ENCODE measurements at regions not wholly inside any gene's neighbourhood (a gene's known extent, or its start where the extent isn't known, plus 50 kb on each side); places are given as distances from the start of the nearest gene placed in this dataset.

GRCh38 chr1:223478606-223479005 lies 85.4 kb downstream of the CCDC185 start:
- TF ChIP-seq, protein P1, sequence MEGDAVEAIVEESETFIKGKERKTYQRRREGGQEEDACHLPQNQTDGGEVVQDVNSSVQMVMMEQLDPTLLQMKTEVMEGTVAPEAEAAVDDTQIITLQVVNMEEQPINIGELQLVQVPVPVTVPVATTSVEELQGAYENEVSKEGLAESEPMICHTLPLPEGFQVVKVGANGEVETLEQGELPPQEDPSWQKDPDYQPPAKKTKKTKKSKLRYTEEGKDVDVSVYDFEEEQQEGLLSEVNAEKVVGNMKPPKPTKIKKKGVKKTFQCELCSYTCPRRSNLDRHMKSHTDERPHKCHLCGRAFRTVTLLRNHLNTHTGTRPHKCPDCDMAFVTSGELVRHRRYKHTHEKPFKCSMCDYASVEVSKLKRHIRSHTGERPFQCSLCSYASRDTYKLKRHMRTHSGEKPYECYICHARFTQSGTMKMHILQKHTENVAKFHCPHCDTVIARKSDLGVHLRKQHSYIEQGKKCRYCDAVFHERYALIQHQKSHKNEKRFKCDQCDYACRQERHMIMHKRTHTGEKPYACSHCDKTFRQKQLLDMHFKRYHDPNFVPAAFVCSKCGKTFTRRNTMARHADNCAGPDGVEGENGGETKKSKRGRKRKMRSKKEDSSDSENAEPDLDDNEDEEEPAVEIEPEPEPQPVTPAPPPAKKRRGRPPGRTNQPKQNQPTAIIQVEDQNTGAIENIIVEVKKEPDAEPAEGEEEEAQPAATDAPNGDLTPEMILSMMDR (IDR thresholded peaks at IDR 0.05; ENCODE audit: control insufficient read depth, extremely low read depth, insufficient read depth), result no peak
- no peak overlapping the region for H3K4me3 ChIP-seq (ENCODE audit: low read depth, low read length)
- no peak for DNase-seq (ENCODE audit: low read depth)

DNA sequence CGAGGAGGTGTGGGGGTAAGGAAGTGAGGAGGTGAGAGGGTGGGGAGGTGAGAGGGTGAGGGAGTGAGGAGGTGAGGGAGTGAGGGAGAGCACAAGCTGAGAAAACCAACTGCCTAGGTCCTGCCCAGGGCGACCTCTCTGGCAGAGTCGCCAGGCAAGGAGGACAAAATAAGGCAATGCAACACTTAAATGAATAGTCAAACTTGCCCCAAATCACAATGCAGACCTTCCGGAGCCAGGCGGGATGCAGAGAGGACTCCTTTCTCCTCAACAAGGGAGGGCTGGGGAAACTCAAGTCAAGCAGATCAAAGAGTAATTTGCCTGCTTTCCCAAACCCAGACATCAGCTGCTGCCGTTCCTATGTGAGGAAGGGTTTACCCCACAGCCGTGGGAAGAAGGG lies 86.0 kb downstream of the CCDC185 start:
- no peak overlapping the region for H3K4me3 ChIP-seq (ENCODE audit: low read depth, low read length)
- TF ChIP-seq, protein P1 (IDR thresholded peaks at IDR 0.05; ENCODE audit: control insufficient read depth, extremely low read depth, insufficient read depth), result no peak
- DNase-seq (ENCODE audit: low read depth), result no peak

GRCh38 chr1:223479718-223480425 lies 86.7 kb downstream of the CCDC185 start:
- DNase-seq (ENCODE audit: low read depth), result no peak
- H3K4me3 ChIP-seq (ENCODE audit: low read depth, low read length), result no peak overlapping the region
- TF ChIP-seq, protein P1 (IDR thresholded peaks at IDR 0.05; ENCODE audit: control insufficient read depth, extremely low read depth, insufficient read depth), result no peak

- TF ChIP-seq, protein P1 (IDR thresholded peaks at IDR 0.05; ENCODE audit: control insufficient read depth, extremely low read depth, insufficient read depth), result no peak
- no peak overlapping the region for H3K4me3 ChIP-seq (ENCODE audit: low read depth, low read length)
- DNase-seq (ENCODE audit: low read depth), result no peak
Measured at GRCh38 chr1:223482132-223482531, 88.9 kb downstream of the CCDC185 start.

- no peak for DNase-seq (ENCODE audit: low read depth)
- H3K4me3 ChIP-seq (ENCODE audit: low read depth, low read length), result no peak overlapping the region
- TF ChIP-seq, protein P1 (IDR thresholded peaks at IDR 0.05; ENCODE audit: control insufficient read depth, extremely low read depth, insufficient read depth), result no peak
Measured at GRCh38 chr1:223482766-223483165, 89.6 kb downstream of the CCDC185 start.

DNA sequence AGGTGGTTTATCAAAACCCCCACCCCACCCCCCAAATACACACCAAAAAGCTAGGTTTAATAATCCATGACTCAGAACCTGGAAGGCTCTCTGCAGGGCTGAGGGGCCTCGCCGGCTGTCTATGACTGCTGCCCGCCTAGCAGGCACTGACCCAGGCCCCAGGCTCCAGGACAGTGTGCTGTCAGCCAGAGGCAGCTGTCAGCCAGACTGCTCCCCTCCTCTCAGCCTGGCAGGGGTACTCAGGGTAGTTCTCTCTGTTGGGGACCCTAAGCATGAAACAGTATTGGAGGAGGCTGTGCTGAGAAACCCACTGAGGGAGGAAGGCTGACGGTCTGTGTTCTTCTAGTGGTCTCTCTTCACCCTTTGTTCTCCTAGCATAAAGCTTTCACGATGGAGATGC lies 90.3 kb downstream of the CCDC185 start:
- H3K4me3 ChIP-seq (ENCODE audit: low read depth, low read length), result no peak overlapping the region
- no peak for DNase-seq (ENCODE audit: low read depth)
- TF ChIP-seq, protein P1 (IDR thresholded peaks at IDR 0.05; ENCODE audit: control insufficient read depth, extremely low read depth, insufficient read depth), result no peak

- H3K4me3 ChIP-seq (ENCODE audit: low read depth, low read length), result no peak overlapping the region
- no peak for DNase-seq (ENCODE audit: low read depth)
Measured at GRCh38 chr1:223486366-223486765, 93.2 kb downstream of the CCDC185 start.

More at GRCh38 chr1:223486366-223486765, 93.2 kb downstream of the CCDC185 start:
- TF ChIP-seq, protein P1 (IDR thresholded peaks at IDR 0.05; ENCODE audit: control insufficient read depth, extremely low read depth, insufficient read depth), result peak; percentile 30; the same call in 1 of the 2 replicates

Data from LNCaP clone FGC (cell line).